ENCODE measurements at regions not wholly inside any gene's neighbourhood (a gene's known extent, or its start where the extent isn't known, plus 50 kb on each side); places are given as distances from the start of the nearest gene placed in this dataset.

- H3K27ac ChIP-seq, result no peak overlapping the region
- WGBS, 3 donors, result 31 to 39% (median 39%) methylated on average over 4 of the region's 4 CpGs
- H3K27me3 ChIP-seq, result no peaks in the 10 kb centered on the region
- H3K4me1 ChIP-seq (ENCODE audit: insufficient read depth), result no peaks in the 10 kb centered on the region
- no peak overlapping the region for H3K4me3 ChIP-seq
- intact Hi-C loops (cut with DNase I), result no loop called here
- no peak for DNase-seq
- TF ChIP-seq POLR2A (IDR thresholded peaks at IDR 0.05), result no peak
- no peak for TF ChIP-seq CTCF (IDR thresholded peaks at IDR 0.05)
- TF ChIP-seq EP300 (IDR thresholded peaks at IDR 0.05), result no peak
- no peaks in the 10 kb centered on the region for H3K36me3 ChIP-seq
- H3K9me3 ChIP-seq, result no peaks in the 10 kb centered on the region
These were observed 374.9 kb upstream of the ROBO1 start for GRCh38 chr3:80142714-80143113.

- TF ChIP-seq POLR2A (IDR thresholded peaks at IDR 0.05) (no peak), EP300 (IDR thresholded peaks at IDR 0.05) (no peak), CTCF (IDR thresholded peaks at IDR 0.05) (no peak)
- no peak for DNase-seq
- H3K36me3 ChIP-seq, result no peaks in the 10 kb centered on the region
- H3K27ac ChIP-seq, result no peak overlapping the region
- no peaks in the 10 kb centered on the region for H3K4me1 ChIP-seq (ENCODE audit: insufficient read depth)
- WGBS, 3 donors, result 18 to 24% (median 24%) methylated on average over 2 of the region's 2 CpGs
- H3K9me3 ChIP-seq, result no peaks in the 10 kb centered on the region
- H3K4me3 ChIP-seq, result no peak overlapping the region
- H3K27me3 ChIP-seq, result no peaks in the 10 kb centered on the region
- intact Hi-C loops (cut with DNase I), result no loop called here
These were observed 373.8 kb upstream of the ROBO1 start for GRCh38 chr3:80141557-80141956.

- no peaks in the 10 kb centered on the region for H3K27me3 ChIP-seq
- no peak overlapping the region for H3K27ac ChIP-seq
- TF ChIP-seq POLR2A (IDR thresholded peaks at IDR 0.05) (no peak), CTCF (IDR thresholded peaks at IDR 0.05) (no peak), EP300 (IDR thresholded peaks at IDR 0.05) (no peak)
- no peaks in the 10 kb centered on the region for H3K36me3 ChIP-seq
- WGBS, 3 donors, result 86 to 91% (median 88%) methylated on average over 3 of the region's 3 CpGs
- no peaks in the 10 kb centered on the region for H3K9me3 ChIP-seq
- DNase-seq, result no peak
- intact Hi-C loops (cut with DNase I), result no loop called here
- no peak overlapping the region for H3K4me3 ChIP-seq
- H3K4me1 ChIP-seq (ENCODE audit: insufficient read depth), result no peaks in the 10 kb centered on the region
These were observed 348.5 kb upstream of the ROBO1 start for GRCh38 chr3:80116281-80116680.

GRCh38 chr3:80114694-80115093 lies 346.9 kb upstream of the ROBO1 start:
- TF ChIP-seq POLR2A (IDR thresholded peaks at IDR 0.05) (no peak), CTCF (IDR thresholded peaks at IDR 0.05) (no peak), EP300 (IDR thresholded peaks at IDR 0.05) (no peak)
- Histone ChIP-seq H3K27me3 (peaks cover 5% of the 10 kb centered on the region), H3K9me3 (no peaks in the 10 kb centered on the region), H3K36me3 (no peaks in the 10 kb centered on the region), H3K4me3 (no peak overlapping the region), H3K27ac (no peak overlapping the region), H3K4me1 (ENCODE audit: insufficient read depth) (no peaks in the 10 kb centered on the region)
- no peak for DNase-seq
- WGBS, 3 donors, result 77 to 91% (median 82%) methylated on average over 1 of the region's 1 CpG
- intact Hi-C loops (cut with DNase I), result no loop called here

GRCh38 chr3:80113331-80113730 lies 345.5 kb upstream of the ROBO1 start:
- intact Hi-C loops (cut with DNase I), result no loop called here
- WGBS, 3 donors, result 58 to 68% (median 63%) methylated on average over 1 of the region's 1 CpG
- no peaks in the 10 kb centered on the region for H3K4me1 ChIP-seq (ENCODE audit: insufficient read depth)
- no peak for DNase-seq
- no peak overlapping the region for H3K27ac ChIP-seq
- TF ChIP-seq POLR2A (IDR thresholded peaks at IDR 0.05), result no peak
- no peak for TF ChIP-seq CTCF (IDR thresholded peaks at IDR 0.05)
- TF ChIP-seq EP300 (IDR thresholded peaks at IDR 0.05), result no peak
- peaks cover 5% of the 10 kb centered on the region for H3K27me3 ChIP-seq
- no peaks in the 10 kb centered on the region for H3K36me3 ChIP-seq
- H3K4me3 ChIP-seq, result no peak overlapping the region
- H3K9me3 ChIP-seq, result no peaks in the 10 kb centered on the region

Measured in ovary (tissue), 7 donors.